ENCODE measurements at regions not wholly inside any gene's neighbourhood (a gene's known extent, or its start where the extent isn't known, plus 50 kb on each side); places are given as distances from the start of the nearest gene placed in this dataset.
"Not testable (repeated sequence)": the region's sequence is repeated elsewhere in the genome, so short reads cannot be mapped to it uniquely, and the experiment has no call there.

DNA sequence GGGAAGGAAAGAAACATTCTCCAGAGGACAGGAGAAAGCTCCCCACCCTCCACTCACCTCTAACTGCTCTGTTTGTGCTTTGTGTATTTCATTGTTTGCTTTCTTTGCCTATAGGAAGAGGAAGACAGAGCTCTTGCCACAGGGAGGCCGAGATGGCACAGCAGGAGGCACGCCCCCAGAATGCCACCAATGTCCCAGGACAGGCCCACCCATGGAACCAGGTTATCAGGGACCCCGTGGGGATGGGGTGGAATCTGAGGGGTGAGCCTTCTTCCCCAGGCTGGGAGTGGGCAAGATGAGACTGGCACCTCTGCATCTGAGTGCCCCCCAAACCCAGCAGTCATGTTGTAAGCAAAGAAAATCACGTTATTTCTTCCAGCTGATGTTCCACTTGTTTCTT lies 155.8 kb downstream of the TBC1D2B start:
- TF ChIP-seq, protein P1, sequence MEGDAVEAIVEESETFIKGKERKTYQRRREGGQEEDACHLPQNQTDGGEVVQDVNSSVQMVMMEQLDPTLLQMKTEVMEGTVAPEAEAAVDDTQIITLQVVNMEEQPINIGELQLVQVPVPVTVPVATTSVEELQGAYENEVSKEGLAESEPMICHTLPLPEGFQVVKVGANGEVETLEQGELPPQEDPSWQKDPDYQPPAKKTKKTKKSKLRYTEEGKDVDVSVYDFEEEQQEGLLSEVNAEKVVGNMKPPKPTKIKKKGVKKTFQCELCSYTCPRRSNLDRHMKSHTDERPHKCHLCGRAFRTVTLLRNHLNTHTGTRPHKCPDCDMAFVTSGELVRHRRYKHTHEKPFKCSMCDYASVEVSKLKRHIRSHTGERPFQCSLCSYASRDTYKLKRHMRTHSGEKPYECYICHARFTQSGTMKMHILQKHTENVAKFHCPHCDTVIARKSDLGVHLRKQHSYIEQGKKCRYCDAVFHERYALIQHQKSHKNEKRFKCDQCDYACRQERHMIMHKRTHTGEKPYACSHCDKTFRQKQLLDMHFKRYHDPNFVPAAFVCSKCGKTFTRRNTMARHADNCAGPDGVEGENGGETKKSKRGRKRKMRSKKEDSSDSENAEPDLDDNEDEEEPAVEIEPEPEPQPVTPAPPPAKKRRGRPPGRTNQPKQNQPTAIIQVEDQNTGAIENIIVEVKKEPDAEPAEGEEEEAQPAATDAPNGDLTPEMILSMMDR (conservative IDR thresholded peaks at IDR 0.05), result no peak
- no peak overlapping the region for H3K27ac ChIP-seq

DNA sequence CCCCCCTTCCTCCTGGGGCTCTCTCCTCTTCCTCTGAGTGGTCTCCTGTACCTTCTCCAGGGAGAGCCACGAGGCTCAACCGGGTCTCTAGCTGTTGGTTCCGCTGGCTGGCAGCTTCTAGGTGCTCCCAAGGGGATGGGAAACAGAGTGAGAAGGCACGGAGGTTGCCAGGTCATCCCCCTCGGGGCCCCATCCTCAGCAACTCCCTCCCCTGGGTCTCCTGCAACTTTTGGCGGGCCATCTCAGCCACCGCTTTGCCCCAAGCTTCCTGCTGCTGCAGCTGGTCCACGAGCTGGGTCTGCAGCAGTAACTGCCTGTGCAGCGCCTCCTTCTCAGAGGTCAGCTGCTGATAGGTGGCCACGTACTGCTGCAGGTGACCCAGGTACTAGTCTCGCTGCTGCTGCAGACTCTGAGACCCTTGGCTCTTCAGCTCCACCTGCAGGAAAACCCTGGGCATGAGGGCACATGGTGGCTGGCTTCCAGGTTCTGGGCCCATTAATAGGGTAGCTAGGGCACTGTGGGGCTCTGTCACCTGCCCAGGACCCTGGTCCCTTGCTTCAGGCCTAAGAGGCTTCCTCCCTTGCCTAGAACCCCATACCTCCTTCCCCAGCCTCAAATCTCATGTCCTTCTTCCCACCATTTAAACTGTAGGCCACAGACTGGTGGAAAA lies 160.4 kb downstream of the TBC1D2B start:
- H3K27ac ChIP-seq, result not testable (repeated sequence)

DNA sequence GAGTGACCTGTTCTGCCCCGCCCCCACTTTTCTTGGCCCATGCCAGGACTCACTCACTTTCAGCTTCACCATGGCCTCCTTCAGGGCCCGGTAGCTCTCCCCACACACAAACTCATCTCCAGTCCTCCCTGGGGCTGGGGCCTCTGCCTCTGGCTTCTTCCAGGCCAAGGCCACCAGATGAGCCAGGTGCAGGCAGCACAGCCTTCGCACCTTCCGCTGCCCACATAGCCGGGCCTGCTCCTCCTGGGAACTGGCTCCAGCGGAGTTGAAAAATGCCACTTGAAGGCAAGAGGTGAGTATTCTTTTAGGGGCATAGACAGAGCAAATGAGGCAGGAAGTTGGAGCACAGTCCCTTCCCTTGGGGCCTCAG lies 161.6 kb downstream of the TBC1D2B start:
- H3K27ac ChIP-seq, result not testable (repeated sequence)

DNA sequence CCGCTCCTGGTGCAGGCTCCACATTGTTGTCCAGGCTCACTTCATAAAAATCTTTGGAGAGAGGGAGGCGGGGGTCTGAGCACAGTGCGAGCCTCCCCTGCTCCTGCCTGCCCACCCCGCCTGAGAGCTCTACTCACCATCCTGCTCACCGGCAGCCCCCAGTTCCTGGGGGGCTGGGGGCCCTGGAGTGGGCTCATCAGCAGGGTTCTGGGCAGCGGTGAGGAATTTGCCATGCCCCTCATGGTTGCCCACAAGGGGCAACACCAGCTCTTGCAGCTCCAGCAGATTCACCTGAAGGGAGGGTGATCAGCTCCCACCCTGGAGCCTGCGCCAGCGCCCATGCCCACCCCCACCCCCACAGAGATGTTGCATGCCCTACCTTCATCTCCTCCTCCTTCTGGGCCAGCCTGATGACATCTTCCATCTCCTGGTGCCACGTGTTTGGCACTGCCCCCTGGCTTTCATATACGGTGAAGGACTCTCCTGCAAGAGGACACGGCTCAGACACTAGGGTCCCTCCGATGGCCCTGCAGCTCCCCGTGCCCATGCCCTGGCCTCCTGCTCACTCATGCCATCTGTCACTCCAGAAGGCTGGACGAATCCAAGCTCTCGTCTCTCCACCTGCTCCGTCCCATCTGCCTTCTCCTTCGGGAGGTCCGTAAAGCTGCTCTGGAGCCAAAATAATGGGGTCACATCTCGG lies 162.1 kb downstream of the TBC1D2B start:
- TF ChIP-seq, protein P1 (conservative IDR thresholded peaks at IDR 0.05), result no peak
- H3K27ac ChIP-seq, result no peak overlapping the region

DNA sequence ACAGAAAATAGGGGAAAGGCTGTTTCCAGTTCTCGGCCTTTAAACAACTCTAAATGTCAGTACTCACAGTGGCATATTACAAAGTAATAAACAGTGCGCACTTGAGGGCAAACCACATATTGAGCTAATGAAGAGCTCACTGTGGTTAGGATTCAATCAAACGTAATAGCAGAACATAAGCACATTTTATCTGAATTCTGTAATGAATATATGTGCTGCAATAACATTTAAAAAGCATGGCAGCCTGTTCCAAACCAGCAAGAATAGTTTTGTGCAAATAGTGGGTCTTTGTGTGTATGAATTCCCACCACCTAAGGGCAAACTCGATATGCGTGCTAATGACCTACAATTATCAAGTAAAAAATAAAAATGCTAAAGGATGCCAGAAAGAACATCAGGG lies 163.0 kb downstream of the TBC1D2B start:
- H3K27ac ChIP-seq, result not testable (repeated sequence)

DNA sequence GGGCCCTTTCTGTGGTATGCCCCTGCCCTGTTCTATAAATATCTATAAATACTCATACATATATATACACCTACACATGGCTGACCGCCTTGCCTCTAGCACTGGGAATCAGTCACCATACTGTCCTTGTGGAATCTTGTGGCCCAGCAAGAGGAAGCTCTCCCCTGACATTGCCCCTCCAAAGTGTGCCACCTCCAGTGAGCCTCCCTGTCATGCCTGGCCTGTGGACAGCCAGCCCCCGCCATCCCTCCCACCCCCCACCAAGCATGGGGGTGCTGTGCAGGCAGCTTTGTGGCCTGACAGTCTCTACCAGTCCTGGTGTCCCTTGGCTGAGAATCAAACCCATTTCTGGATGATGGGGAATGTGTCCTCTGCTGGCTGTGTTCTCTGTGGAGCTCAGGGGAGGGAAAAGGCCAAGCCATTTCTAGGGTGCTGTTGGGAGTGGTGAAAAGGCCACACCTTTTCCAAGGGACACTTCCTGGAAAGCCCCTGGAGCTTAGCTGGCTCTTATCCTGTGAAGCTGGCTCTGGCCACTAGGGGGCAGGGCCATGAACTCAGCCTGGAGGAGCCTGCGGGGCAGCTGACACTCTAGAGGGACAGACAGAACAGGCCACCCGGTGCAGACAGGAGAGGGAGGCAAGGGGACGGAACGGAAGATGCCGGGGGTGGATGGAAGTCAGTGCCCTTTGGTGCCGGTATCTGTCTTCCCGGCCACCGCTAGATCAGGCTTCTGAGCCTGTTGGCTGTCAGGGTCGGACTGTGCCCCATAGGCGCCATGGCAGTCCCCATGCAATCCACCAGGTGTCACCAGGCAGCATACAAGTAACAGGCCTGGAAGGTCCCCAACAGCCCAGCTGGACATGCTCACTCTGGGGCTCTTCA lies 167.2 kb downstream of the TBC1D2B start:
- TF ChIP-seq, protein P1 (conservative IDR thresholded peaks at IDR 0.05), result peak; percentile 97
- H3K27ac ChIP-seq, result peak overlapping the region; percentile 49; the same call in 1 of the 2 replicates

DNA sequence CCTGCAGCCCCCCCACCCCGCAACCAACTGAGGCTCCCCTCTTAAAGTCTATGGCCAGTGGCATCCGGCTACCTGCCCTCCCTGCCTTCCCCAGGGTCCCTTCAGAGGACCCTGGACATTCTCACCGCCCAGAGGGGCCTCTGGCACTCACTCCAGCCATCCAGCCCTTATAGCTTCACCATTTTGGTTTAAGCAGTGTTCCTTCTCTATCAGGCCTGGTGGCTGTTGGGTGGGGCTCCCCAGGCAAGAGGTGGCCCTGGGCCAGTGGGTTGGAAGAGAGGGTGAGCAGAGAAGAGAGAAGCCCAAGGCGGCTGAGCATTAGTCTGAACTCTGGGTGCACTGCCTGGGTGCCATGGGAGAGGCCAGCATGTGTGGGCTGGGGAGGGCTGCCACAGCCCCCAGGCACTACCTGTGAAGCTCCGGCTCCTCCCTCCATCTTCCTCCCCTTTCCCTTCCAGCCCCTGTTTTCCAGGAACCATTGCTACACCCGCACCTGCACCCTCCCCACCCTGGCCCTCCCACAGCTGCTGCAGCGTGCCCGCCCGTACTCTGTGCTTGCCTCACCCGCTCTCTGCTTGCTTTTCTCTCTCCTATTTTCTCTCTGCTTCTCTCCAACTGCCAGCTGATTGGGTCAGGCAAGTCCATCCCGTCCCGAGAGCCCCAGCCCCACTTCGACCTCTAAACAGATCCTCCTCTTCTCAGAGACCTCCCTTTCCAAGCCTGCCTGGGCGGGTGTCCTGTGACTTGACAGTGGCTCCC lies 168.2 kb downstream of the TBC1D2B start:
- TF ChIP-seq, protein P1 (conservative IDR thresholded peaks at IDR 0.05), result no peak
- H3K27ac ChIP-seq, result no peak overlapping the region

DNA sequence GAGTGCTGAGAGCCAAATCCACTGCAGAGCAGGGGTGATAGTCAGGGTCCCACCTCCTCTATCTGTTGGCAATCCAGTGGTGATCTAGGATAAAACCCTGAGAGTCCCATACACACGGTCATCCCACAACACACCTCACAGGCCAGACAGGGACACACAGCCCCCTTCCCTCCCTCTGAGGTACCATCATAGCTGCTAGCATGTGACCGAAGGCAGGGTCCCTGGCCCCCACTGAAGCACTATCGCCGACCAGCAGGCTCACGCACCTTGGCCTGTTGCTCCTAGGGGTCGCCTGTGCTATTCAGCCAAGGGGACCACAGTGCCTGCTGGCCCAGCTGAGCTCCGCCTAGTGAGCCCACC lies 168.8 kb downstream of the TBC1D2B start:
- not testable (repeated sequence) for H3K27ac ChIP-seq

DNA sequence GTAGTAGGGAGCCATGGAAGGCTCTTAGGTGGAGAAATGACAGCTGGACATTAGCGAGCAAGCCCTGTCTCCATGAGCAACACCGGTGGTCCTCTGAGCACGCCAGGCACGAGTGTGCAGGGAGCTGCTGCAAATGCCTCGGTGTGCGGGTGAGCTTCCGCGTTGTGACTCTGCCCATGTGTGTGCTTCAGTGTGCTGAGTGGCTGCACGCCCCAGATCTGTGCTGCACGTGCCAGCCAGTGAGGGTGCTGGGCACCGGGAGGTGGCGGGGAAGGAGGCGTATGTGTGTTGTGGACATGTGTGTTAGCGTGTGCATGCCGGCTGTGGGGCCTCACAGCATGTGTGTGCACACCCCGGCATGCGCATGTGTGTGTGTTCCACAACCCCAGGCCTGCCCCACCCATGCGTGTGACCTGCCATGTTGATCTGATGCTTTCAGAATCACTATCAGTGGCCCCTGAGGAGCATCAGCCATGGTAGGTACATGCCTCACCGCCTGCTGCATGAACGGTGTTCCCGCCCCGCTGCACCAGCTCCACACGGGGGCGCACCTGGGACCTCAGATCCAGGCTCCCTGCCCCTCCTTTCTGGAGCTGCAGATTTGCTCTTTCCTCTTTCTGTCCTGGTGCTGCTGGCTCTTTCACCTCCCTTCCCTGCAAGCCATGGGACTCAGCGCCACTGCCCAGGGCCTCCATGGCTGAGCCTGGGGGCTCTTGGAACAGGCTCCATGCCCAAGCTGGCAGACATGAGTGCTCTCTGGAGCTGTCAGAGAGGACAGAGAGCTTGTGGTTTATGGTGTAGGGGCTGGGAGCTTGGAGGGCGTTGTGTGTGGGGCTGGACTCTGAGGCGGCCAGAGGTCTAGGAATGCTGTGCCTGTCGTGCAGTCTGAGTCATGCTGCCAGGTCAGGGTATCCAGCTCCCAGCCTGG lies 169.4 kb downstream of the TBC1D2B start:
- no peak overlapping the region for H3K27ac ChIP-seq
- TF ChIP-seq, protein P1 (conservative IDR thresholded peaks at IDR 0.05), result peak; percentile 90

DNA sequence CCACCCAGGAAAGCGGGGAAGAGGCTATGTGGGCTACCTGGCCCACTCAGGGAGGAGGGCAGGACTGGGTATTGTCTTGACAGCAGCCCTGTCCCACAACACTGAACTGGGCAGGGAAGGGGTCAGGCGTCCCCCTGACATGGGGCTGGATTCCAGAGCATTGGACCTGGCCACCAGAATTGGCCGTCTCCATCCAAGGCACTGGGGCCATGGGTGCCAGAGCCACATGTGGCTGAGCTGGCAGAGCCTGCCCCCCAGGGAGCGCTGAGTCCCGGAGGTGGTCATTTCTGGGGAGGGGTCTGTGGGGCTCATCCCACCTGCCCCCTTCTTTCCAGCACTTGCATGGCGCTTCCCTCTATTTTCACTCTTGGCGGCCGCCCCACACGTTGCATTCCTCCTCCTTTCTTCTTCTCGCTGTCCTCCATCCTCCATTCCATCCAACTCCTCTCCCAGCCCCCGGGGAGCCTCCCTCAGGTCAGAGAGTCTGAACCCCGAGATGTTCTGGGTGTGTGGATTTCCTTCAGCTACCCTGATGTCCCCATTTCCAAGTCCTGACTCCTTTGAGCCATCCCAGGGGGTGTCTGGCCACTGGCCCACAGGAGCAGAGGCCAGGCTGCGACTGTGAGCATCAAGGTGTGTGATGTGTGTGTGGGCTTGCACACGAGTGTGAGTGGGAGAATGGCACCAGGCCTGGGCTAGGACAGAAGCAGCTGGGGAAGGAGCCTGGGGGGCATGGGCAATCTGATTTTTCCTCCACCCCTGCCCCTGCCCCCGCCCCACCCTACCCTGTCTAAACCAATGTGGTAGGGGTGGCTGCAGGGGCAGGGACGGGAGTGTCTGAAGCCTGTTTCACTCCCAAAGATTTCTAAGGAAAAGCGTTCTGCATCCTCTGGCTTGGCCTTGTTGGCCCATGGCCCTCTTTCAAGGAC lies 171.2 kb downstream of the TBC1D2B start:
- not testable (repeated sequence) for H3K27ac ChIP-seq

All from VCaP (cell line).